ENCODE measurements at regions not wholly inside any gene's neighbourhood (a gene's known extent, or its start where the extent isn't known, plus 50 kb on each side); places are given as distances from the start of the nearest gene placed in this dataset.

DNA sequence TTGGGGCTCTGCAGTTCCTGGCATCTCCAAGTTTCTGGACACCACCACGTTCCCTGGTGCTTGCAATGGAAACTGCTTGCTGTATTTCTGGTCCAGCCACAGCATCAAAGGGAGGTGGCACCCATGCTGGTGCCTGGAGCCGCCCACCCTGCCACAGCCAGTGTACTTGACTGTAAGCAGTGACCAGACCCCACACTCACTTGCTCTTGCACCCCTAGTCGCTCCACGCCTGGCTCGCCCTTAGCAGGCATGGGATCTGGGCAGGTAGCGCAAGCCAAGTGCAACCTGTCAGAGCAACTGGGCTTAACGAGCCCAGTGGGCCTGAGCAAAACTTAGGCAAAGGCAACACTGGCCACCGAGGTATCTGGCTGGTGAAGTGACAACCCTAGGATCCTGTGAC lies 648.2 kb upstream of the PCDH9 start:
- H3F3A ChIP-seq (ENCODE audit: low read length, unreplicated experiment) = no peaks in the 10 kb centered on the region
- no peak overlapping the region for H2AFZ ChIP-seq (ENCODE audit: low read length)
- ChIA-PET CTCF (no interaction called here), POLR2A (ENCODE audit: unreplicated experiment) (no interaction called here)
- H3K4me3 ChIP-seq (ENCODE audit: low read length) = no peak overlapping the region
- H4K20me1 ChIP-seq (ENCODE audit: low read length) = no peaks in the 10 kb centered on the region
- ATAC-seq (no peak), DNase-seq (no peak)
- H3K27me3 ChIP-seq (ENCODE audit: low read length) = no peaks in the 10 kb centered on the region
- H3K27ac ChIP-seq (ENCODE audit: low read length) = no peak overlapping the region
- no peaks in the 10 kb centered on the region for H3K9me3 ChIP-seq (ENCODE audit: low read length)
- H3K4me1 ChIP-seq (ENCODE audit: insufficient read depth, low read length) = no peaks in the 10 kb centered on the region
- no peak overlapping the region for H3K4me2 ChIP-seq (ENCODE audit: low read length)
- no peak for TF ChIP-seq EZH2 (IDR thresholded peaks at IDR 0.05; ENCODE audit: low read length, unreplicated experiment)
- TF ChIP-seq, protein P1, sequence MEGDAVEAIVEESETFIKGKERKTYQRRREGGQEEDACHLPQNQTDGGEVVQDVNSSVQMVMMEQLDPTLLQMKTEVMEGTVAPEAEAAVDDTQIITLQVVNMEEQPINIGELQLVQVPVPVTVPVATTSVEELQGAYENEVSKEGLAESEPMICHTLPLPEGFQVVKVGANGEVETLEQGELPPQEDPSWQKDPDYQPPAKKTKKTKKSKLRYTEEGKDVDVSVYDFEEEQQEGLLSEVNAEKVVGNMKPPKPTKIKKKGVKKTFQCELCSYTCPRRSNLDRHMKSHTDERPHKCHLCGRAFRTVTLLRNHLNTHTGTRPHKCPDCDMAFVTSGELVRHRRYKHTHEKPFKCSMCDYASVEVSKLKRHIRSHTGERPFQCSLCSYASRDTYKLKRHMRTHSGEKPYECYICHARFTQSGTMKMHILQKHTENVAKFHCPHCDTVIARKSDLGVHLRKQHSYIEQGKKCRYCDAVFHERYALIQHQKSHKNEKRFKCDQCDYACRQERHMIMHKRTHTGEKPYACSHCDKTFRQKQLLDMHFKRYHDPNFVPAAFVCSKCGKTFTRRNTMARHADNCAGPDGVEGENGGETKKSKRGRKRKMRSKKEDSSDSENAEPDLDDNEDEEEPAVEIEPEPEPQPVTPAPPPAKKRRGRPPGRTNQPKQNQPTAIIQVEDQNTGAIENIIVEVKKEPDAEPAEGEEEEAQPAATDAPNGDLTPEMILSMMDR (conservative IDR thresholded peaks at IDR 0.05; ENCODE audit: low read depth, low read length) = no peak
- no peak for TF ChIP-seq EZH2phosphoT487 (IDR thresholded peaks at IDR 0.05; ENCODE audit: borderline replicate concordance, low read length)
- no peaks in the 10 kb centered on the region for H3K36me3 ChIP-seq (ENCODE audit: low read depth, low read length)
- no TSS peak for BruUV-seq (replicated peaks)
- H3K79me2 ChIP-seq (ENCODE audit: low read length) = no peaks in the 10 kb centered on the region
- H3K9me2 ChIP-seq (replicated peaks; ENCODE audit: low read length) = no peaks in the 10 kb centered on the region
- intact Hi-C loops (cut with micrococcal nuclease) = no loop called here
- no peak overlapping the region for H3K9ac ChIP-seq (ENCODE audit: low read length)

DNA sequence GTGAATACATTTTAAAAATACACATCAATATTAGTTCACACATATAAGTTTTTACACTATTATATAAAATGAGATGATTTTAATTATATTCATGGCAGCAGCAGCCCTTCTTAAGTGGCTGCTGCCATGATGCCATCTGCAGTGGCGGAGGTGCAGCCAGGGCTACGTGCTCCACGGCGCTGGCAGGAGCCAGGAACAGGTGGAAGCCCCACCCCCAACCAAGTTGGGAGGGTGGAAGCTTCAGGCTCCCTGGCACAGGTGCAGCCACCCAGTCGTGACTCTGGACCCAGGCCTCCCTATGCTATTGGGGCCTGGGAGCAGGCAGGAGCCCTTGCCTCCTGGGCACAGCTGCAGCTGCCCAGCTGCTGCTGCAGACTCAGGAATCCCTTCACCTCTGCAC lies 646.9 kb upstream of the PCDH9 start:
- Histone ChIP-seq H3K36me3 (ENCODE audit: low read depth, low read length) (no peaks in the 10 kb centered on the region), H4K20me1 (ENCODE audit: low read length) (no peaks in the 10 kb centered on the region), H3K9me3 (ENCODE audit: low read length) (no peaks in the 10 kb centered on the region), H3F3A (ENCODE audit: low read length, unreplicated experiment) (no peaks in the 10 kb centered on the region), H3K27ac (ENCODE audit: low read length) (no peak overlapping the region), H3K9me2 (replicated peaks; ENCODE audit: low read length) (no peaks in the 10 kb centered on the region), H2AFZ (ENCODE audit: low read length) (no peak overlapping the region), H3K4me1 (ENCODE audit: insufficient read depth, low read length) (no peaks in the 10 kb centered on the region), H3K79me2 (ENCODE audit: low read length) (no peaks in the 10 kb centered on the region), H3K27me3 (ENCODE audit: low read length) (no peaks in the 10 kb centered on the region), H3K4me3 (ENCODE audit: low read length) (no peak overlapping the region), H3K9ac (ENCODE audit: low read length) (no peak overlapping the region), H3K4me2 (ENCODE audit: low read length) (no peak overlapping the region)
- TF ChIP-seq EZH2 (IDR thresholded peaks at IDR 0.05; ENCODE audit: low read length, unreplicated experiment) = no peak
- TF ChIP-seq, protein P1 (conservative IDR thresholded peaks at IDR 0.05; ENCODE audit: low read depth, low read length) = no peak
- TF ChIP-seq EZH2phosphoT487 (IDR thresholded peaks at IDR 0.05; ENCODE audit: borderline replicate concordance, low read length) = no peak
- BruUV-seq (replicated peaks) = no TSS peak
- intact Hi-C loops (cut with micrococcal nuclease) = no loop called here
- DNase-seq (no peak), ATAC-seq (no peak)
- ChIA-PET POLR2A (ENCODE audit: unreplicated experiment) (no interaction called here), CTCF (no interaction called here)

DNA sequence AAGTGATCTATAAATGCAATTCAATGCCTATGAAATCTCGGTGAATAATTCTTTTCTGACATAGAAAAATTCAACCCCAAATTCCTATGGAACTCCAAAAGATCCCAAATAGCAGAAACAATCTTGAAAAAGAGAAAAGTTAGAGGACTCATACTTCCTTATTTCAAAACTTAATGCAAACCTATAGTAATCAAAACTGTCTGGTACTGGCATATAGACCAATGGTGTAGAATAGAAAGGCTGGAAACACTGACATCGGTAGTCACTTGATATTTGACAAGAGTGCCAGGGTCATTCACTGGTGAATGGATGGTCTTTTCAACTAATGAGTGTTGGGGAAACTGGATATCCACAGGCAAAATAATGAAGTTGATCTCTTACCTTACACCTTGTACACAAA lies 637.1 kb upstream of the PCDH9 start:
- Histone ChIP-seq H3K4me2 (ENCODE audit: low read length) (no peak overlapping the region), H3K9ac (ENCODE audit: low read length) (no peak overlapping the region), H3K4me3 (ENCODE audit: low read length) (no peak overlapping the region), H3K36me3 (ENCODE audit: low read depth, low read length) (no peaks in the 10 kb centered on the region), H4K20me1 (ENCODE audit: low read length) (no peaks in the 10 kb centered on the region), H2AFZ (ENCODE audit: low read length) (no peak overlapping the region), H3K27me3 (ENCODE audit: low read length) (no peaks in the 10 kb centered on the region), H3K79me2 (ENCODE audit: low read length) (no peaks in the 10 kb centered on the region), H3K9me2 (replicated peaks; ENCODE audit: low read length) (no peaks in the 10 kb centered on the region), H3K4me1 (ENCODE audit: insufficient read depth, low read length) (no peaks in the 10 kb centered on the region), H3K9me3 (ENCODE audit: low read length) (no peaks in the 10 kb centered on the region), H3F3A (ENCODE audit: low read length, unreplicated experiment) (no peaks in the 10 kb centered on the region), H3K27ac (ENCODE audit: low read length) (no peak overlapping the region)
- ATAC-seq = no peak
- ChIA-PET POLR2A (ENCODE audit: unreplicated experiment) (no interaction called here), CTCF (no interaction called here)
- BruUV-seq (replicated peaks) = no TSS peak
- intact Hi-C loops (cut with micrococcal nuclease) = no loop called here
- TF ChIP-seq EZH2 (IDR thresholded peaks at IDR 0.05; ENCODE audit: low read length, unreplicated experiment) (no peak), EZH2phosphoT487 (IDR thresholded peaks at IDR 0.05; ENCODE audit: borderline replicate concordance, low read length) (no peak)
- TF ChIP-seq, protein P1 (conservative IDR thresholded peaks at IDR 0.05; ENCODE audit: low read depth, low read length) = no peak
- no peak for DNase-seq

Data from PC-3 (cell line).